CD4-positive, alpha-beta T cell (primary cell): ENCODE measurements at regions not wholly inside any gene's neighbourhood (a gene's known extent, or its start where the extent isn't known, plus 50 kb on each side); places are given as distances from the start of the nearest gene placed in this dataset.

Source experiments
- ATAC-seq: fragments of 200-7000 bp; cut with Tn5 transposase; one replicate; pipeline ENCODE4 v1.10.0; 2022; ENCODE audit warnings: mild to moderate bottlenecking; ENCODE audit not compliant: poor library complexity
- CTCF ChIA-PET: fragments of 350-600 bp; sonication (Branson Sonifier 250); formaldehyde crosslinking; loops from one replicate; lab custom pipeline; 2021; ENCODE audit warnings: antibody characterized with exemption, inconsistent platforms; lab: Charles Lee
- POLR2A ChIA-PET: fragments of 350-600 bp; sonication (Branson Sonifier 250); formaldehyde crosslinking; loops from one replicate; lab custom pipeline; 2021; ENCODE audit warnings: antibody characterized with exemption, inconsistent platforms; lab: Charles Lee
- DNase-seq, 14 experiments: peaks; one replicate each; pipeline ENCODE4 v3.0.0-alpha.2; 2013 to 2020; ENCODE audit warnings: mixed read lengths in 2 of 14
- H3K27ac ChIP-seq, 2 donors: one replicate each; pipeline versions ENCODE4 v1.5.1 to v1.7.0; 2013; ENCODE audit warnings: low read length in 2 of 2, low read depth in 1 of 2, mild to moderate bottlenecking in 1 of 2
- H3K27me3 ChIP-seq, 2 experiments: 1 replicate in 1 of 2; 2 replicates in 1 of 2; pipeline versions ENCODE4 v1.6.1 to v1.7.0; 2013; ENCODE audit warnings: low read length in 2 of 2, control low read depth in 1 of 2, mild to moderate bottlenecking in 1 of 2, moderate library complexity in 1 of 2; ENCODE audit not compliant: insufficient read depth in 2 of 2, control insufficient read depth in 1 of 2
- H3K36me3 ChIP-seq: one replicate; pipeline ENCODE4 v1.6.1; 2013; ENCODE audit warnings: low read length, control low read depth; ENCODE audit not compliant: insufficient read depth
- H3K4me1 ChIP-seq: one replicate; pipeline ENCODE4 v1.6.1; 2013; ENCODE audit warnings: low read length, control low read depth; ENCODE audit not compliant: insufficient read depth
- H3K4me3 ChIP-seq: one replicate; pipeline ENCODE4 v1.5.1; 2013; ENCODE audit warnings: mild to moderate bottlenecking, low read length, moderate library complexity
- H3K9me3 ChIP-seq, 2 experiments: 1 replicate in 1 of 2; 2 replicates in 1 of 2; pipeline versions ENCODE4 v1.6.1 to v1.7.0; 2013; ENCODE audit warnings: low read length in 2 of 2, mild to moderate bottlenecking in 2 of 2, control low read depth in 1 of 2, moderate library complexity in 1 of 2; ENCODE audit not compliant: control insufficient read depth in 1 of 2, insufficient read depth in 1 of 2
- H3K27ac Mint-ChIP-seq: one replicate; pipeline ENCODE4 v1.8.0; 2020; ENCODE audit warnings: mixed read lengths
- H3K27me3 Mint-ChIP-seq: one replicate; pipeline ENCODE4 v1.8.0; 2021; ENCODE audit warnings: mixed read lengths
- H3K36me3 Mint-ChIP-seq: one replicate; pipeline ENCODE4 v1.8.0; 2021; ENCODE audit warnings: low read depth, mixed read lengths
- H3K4me1 Mint-ChIP-seq: one replicate; pipeline ENCODE4 v1.8.0; 2021; ENCODE audit warnings: low read depth, mixed read lengths
- H3K4me3 Mint-ChIP-seq: one replicate; pipeline ENCODE4 v1.8.0; 2020; ENCODE audit warnings: mild to moderate bottlenecking, mixed read lengths
- H3K9me3 Mint-ChIP-seq: one replicate; pipeline ENCODE4 v1.8.0; 2020; ENCODE audit warnings: mixed read lengths
- intact Hi-C, 2 experiments: fragments of 100-400 bp; cut with DNase I in 1 of 2; cut with micrococcal nuclease in 1 of 2; formaldehyde crosslinking; loops; one replicate each; pipeline versions ENCODE4 v1.15.1 to v1.9.0; 2023 to 2025; cut with DNase I, micrococcal nuclease
- TF ChIP-seq, protein P1 (sequence below): fragments of 200-600 bp; IDR thresholded peaks from one replicate; pipeline ENCODE4 v1.8.0; 2022; ENCODE audit warnings: antibody characterized with exemption, mild to moderate bottlenecking

GRCh38 chr10:128928231-128928836 is 538.7 kb upstream of the MGMT start:
- ChIA-PET CTCF (no interaction called here), POLR2A (no interaction called here)
- H3K27me3 ChIP-seq, result no peaks in the 10 kb centered on the region
- H3K27ac Mint-ChIP-seq, result no peak overlapping the region
- no peaks in the 10 kb centered on the region for H3K36me3 ChIP-seq
- H3K4me3 ChIP-seq, result no peak overlapping the region
- TF ChIP-seq, protein P1, sequence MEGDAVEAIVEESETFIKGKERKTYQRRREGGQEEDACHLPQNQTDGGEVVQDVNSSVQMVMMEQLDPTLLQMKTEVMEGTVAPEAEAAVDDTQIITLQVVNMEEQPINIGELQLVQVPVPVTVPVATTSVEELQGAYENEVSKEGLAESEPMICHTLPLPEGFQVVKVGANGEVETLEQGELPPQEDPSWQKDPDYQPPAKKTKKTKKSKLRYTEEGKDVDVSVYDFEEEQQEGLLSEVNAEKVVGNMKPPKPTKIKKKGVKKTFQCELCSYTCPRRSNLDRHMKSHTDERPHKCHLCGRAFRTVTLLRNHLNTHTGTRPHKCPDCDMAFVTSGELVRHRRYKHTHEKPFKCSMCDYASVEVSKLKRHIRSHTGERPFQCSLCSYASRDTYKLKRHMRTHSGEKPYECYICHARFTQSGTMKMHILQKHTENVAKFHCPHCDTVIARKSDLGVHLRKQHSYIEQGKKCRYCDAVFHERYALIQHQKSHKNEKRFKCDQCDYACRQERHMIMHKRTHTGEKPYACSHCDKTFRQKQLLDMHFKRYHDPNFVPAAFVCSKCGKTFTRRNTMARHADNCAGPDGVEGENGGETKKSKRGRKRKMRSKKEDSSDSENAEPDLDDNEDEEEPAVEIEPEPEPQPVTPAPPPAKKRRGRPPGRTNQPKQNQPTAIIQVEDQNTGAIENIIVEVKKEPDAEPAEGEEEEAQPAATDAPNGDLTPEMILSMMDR, result no peak
- intact Hi-C loops, result no loop called here
- no peaks in the 10 kb centered on the region for H3K36me3 Mint-ChIP-seq
- H3K27ac ChIP-seq, result no peak overlapping the region
- ATAC-seq, result no peak
- no peaks in the 10 kb centered on the region for H3K4me1 Mint-ChIP-seq
- no peak for DNase-seq
- H3K27me3 Mint-ChIP-seq, result peaks cover 8% of the 10 kb centered on the region
- no peaks in the 10 kb centered on the region for H3K4me1 ChIP-seq
- no peaks in the 10 kb centered on the region for H3K9me3 Mint-ChIP-seq
- H3K9me3 ChIP-seq, result peaks cover 0 to 20% of the 10 kb centered on the region in 2 experiments
- H3K4me3 Mint-ChIP-seq, result no peak overlapping the region

GRCh38 chr10:128929131-128929530 is 537.9 kb upstream of the MGMT start:
- no peak for DNase-seq
- POLR2A ChIA-PET, result no interaction called here
- intact Hi-C loops, result no loop called here
- H3K27ac ChIP-seq, result no peak overlapping the region
- Mint-ChIP-seq H3K27ac (no peak overlapping the region), H3K4me1 (no peaks in the 10 kb centered on the region), H3K36me3 (no peaks in the 10 kb centered on the region), H3K9me3 (no peaks in the 10 kb centered on the region), H3K27me3 (peaks cover 3% of the 10 kb centered on the region), H3K4me3 (no peak overlapping the region)
- CTCF ChIA-PET, result no interaction called here
- no peak for ATAC-seq
- H3K4me1 ChIP-seq, result no peaks in the 10 kb centered on the region
- peaks cover 0 to 24% of the 10 kb centered on the region in 2 experiments for H3K9me3 ChIP-seq
- no peak overlapping the region for H3K4me3 ChIP-seq
- no peaks in the 10 kb centered on the region for H3K36me3 ChIP-seq
- TF ChIP-seq, protein P1, result no peak
- H3K27me3 ChIP-seq, result no peaks in the 10 kb centered on the region

GRCh38 chr10:128929767-128930166 is 537.3 kb upstream of the MGMT start:
- Histone ChIP-seq H3K4me3 (no peak overlapping the region), H3K27me3 (no peaks in the 10 kb centered on the region), H3K27ac (no peak overlapping the region), H3K4me1 (no peaks in the 10 kb centered on the region), H3K36me3 (no peaks in the 10 kb centered on the region), H3K9me3 (peaks cover 0 to 24% of the 10 kb centered on the region in 2 experiments)
- POLR2A ChIA-PET, result no interaction called here
- TF ChIP-seq, protein P1, result no peak
- H3K27me3 Mint-ChIP-seq, result peaks cover 3% of the 10 kb centered on the region
- H3K4me3 Mint-ChIP-seq, result no peak overlapping the region
- ATAC-seq (no peak), DNase-seq (no peak)
- intact Hi-C loops, result no loop called here
- no peaks in the 10 kb centered on the region for H3K36me3 Mint-ChIP-seq
- H3K9me3 Mint-ChIP-seq, result no peaks in the 10 kb centered on the region
- no peak overlapping the region for H3K27ac Mint-ChIP-seq
- H3K4me1 Mint-ChIP-seq, result no peaks in the 10 kb centered on the region
- CTCF ChIA-PET, result no interaction called here
